ENCODE measurements at regions not wholly inside any gene's neighbourhood (a gene's known extent, or its start where the extent isn't known, plus 50 kb on each side); places are given as distances from the start of the nearest gene placed in this dataset.

DNA sequence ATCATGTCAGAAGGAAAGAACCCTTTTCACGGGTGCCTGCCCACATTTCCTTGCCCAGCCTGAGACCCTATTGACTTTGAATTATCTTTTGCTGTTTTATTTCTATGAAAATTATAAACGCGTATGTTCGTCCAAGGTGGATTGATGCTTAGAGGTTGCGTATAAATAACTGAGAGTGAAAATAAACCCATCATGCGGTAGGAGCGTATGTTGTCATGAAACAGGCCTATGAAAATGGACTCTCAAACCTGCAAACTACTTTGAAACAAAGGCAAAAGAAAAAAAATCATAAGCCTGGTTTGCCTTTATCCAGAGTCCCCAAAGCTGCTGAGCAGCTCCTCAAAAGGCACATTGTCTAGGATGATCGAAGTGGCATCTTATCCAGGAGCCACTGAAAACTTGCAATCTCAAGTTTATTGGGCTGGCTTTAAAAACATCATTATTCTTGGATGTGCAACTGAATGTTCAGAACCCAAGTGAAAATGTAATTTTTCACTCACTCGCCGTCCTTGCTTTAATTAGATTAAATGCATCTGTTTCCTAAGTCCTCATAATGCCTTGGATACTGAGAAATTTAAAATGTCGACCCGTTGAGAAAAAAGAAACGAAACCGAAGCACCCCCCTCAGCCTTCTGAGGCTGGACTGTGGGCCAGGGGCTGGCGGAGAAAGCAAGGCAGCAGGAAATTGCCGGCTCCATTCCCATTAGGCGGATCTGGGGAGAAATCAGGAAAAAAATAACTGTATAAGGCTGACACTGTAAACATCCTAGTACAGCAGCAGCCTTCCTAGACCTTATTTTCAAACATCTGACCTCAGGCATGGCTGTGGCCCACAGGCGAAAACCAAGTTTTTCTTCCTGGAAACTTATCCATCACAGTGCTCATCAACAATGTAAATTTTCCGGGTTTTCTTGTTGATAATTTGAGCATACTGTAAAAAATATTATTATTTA lies 82.9 kb upstream of the PPARA start:
- no peak overlapping the region for H3K4me3 Mint-ChIP-seq
- H3K27ac Mint-ChIP-seq: peak overlapping the region in 1 of 2 donors; percentile 27
- peaks cover 36% of the 10 kb centered on the region for H3K4me1 Mint-ChIP-seq
- DNase-seq: no peak
- H3K27me3 Mint-ChIP-seq: peaks cover 6% of the 10 kb centered on the region
- ATAC-seq: no peak
- H3K9me3 Mint-ChIP-seq: no peaks in the 10 kb centered on the region

- DNase-seq: no peak
- H3K27me3 Mint-ChIP-seq: peaks cover 6% of the 10 kb centered on the region
- peaks cover 41% of the 10 kb centered on the region for H3K4me1 Mint-ChIP-seq
- no peak overlapping the region for H3K4me3 Mint-ChIP-seq
- H3K9me3 Mint-ChIP-seq: no peaks in the 10 kb centered on the region
- no peak overlapping the region for H3K27ac Mint-ChIP-seq
- no peak for ATAC-seq
Measured at GRCh38 chr22:46068181-46068592, 82.1 kb upstream of the PPARA start.

- DNase-seq (no peak), ATAC-seq (no peak)
- H3K27ac Mint-ChIP-seq: peak overlapping the region; percentile 90 to 93
- H3K4me1 Mint-ChIP-seq: peaks cover 42% of the 10 kb centered on the region
- peak overlapping the region; percentile 83 for H3K4me3 Mint-ChIP-seq
- H3K27me3 Mint-ChIP-seq: peaks cover 6% of the 10 kb centered on the region
- H3K9me3 Mint-ChIP-seq: no peaks in the 10 kb centered on the region
Measured at GRCh38 chr22:46068593-46069491, 81.5 kb upstream of the PPARA start.

- H3K4me1 Mint-ChIP-seq: peaks cover 49% of the 10 kb centered on the region
- ATAC-seq (peak; percentile 10), DNase-seq (peak; percentile 19 to 43)
- H3K4me3 Mint-ChIP-seq: peak overlapping the region; percentile 83
- H3K27me3 Mint-ChIP-seq: peaks cover 6% of the 10 kb centered on the region
- peak overlapping the region; percentile 90 to 93 for H3K27ac Mint-ChIP-seq
- no peaks in the 10 kb centered on the region for H3K9me3 Mint-ChIP-seq
Measured at GRCh38 chr22:46069521-46070214, 80.7 kb upstream of the PPARA start.

- H3K27ac Mint-ChIP-seq: no peak overlapping the region
- ATAC-seq (no peak), DNase-seq (peak in 1 of 2 donors; percentile 49)
- H3K4me3 Mint-ChIP-seq: peak overlapping the region; percentile 83
- no peaks in the 10 kb centered on the region for H3K9me3 Mint-ChIP-seq
- peaks cover 6% of the 10 kb centered on the region for H3K27me3 Mint-ChIP-seq
- peaks cover 50% of the 10 kb centered on the region for H3K4me1 Mint-ChIP-seq
Measured at GRCh38 chr22:46070215-46070802, 80.0 kb upstream of the PPARA start.

GRCh38 chr22:46070803-46071450 lies 79.4 kb upstream of the PPARA start:
- peaks cover 6% of the 10 kb centered on the region for H3K27me3 Mint-ChIP-seq
- no peak overlapping the region for H3K27ac Mint-ChIP-seq
- ATAC-seq (peak; percentile 72), DNase-seq (peak; percentile 48 to 58)
- H3K4me1 Mint-ChIP-seq: peaks cover 52% of the 10 kb centered on the region
- H3K4me3 Mint-ChIP-seq: peak overlapping the region; percentile 83
- no peaks in the 10 kb centered on the region for H3K9me3 Mint-ChIP-seq

DNA sequence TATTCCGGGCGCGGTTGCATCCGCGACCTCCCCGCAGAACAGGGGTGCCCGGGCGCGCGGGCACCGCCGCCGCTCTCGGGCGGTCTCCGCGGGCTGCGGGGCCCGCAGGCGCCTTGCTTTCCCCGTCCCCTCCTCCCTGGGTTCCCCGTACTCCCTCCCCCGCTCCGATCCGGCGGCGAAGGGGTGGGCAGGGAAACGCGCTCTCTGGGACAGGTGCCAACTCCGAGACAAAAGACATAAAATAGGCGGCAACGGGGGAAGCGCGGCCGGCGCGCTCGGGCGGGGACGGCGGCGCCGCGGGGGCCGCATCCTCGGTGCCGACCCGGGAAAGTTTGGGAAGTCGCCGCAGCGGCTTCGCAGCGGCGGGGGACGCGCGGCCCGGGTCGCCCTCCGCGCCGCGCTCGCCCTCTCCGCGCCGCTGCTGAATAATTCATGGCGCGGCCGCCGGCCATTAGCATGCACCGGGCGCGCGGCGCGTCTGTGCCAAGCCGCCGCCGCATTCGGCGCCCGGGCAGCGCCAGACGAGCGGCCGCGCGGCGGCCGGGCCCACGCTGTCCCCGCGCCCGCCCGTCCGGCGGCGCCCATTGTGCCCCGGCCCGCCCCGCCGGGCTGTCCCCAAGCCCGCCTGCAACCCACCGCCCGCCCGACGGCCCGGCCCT lies 78.7 kb upstream of the PPARA start:
- peak overlapping the region; percentile 61 to 91 for H3K27ac Mint-ChIP-seq
- H3K4me1 Mint-ChIP-seq: peaks cover 58% of the 10 kb centered on the region
- ATAC-seq: peak; percentile 53
- H3K9me3 Mint-ChIP-seq: no peaks in the 10 kb centered on the region
- peaks cover 6% of the 10 kb centered on the region for H3K27me3 Mint-ChIP-seq
- DNase-seq: peak; percentile 51 to 64
- peak overlapping the region; percentile 79 to 87 for H3K4me3 Mint-ChIP-seq

DNA sequence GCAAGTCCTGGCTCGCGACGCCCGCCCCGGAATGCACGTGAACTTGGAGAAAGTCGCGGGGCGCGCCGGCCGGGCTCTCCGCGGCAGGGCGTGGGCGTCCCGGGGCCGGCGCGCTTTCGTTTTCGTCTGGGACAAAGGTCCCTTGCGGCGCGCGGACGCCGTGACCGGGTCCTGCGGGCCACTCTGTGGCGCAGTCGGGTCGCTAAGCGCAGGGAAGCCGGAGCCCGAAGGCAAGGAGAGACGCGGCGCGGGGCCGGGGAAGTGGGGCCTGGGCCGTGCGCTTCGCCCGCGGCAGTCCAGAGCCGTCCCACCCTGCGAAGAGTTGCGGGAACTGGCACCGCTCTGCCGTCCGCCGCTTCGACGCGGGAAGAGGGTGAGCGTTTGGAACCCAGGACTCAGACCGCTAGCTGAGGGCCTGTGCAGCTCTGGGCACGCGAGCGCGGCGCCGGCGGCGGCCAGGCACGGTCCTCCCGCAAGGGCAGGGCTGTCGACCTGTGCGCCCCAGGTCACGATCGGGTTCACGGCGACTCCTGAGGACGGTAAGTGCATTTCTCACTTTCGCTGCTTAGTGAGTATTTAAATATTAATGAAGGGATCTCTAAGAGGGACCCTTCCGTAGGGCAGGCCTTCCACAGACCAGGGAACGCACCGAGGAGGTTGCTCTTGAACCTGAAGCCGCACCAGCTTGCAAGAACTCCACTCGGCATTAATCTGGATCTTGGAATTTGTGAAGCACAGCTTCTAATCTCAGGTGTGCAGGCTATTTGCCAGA lies 78.0 kb upstream of the PPARA start:
- H3K4me1 Mint-ChIP-seq: peaks cover 58% of the 10 kb centered on the region
- H3K27me3 Mint-ChIP-seq: peaks cover 6% of the 10 kb centered on the region
- peak; percentile 32 for ATAC-seq
- H3K27ac Mint-ChIP-seq: no peak overlapping the region
- DNase-seq: peak; percentile 41 to 51
- H3K9me3 Mint-ChIP-seq: no peaks in the 10 kb centered on the region
- H3K4me3 Mint-ChIP-seq: peak overlapping the region; percentile 71 to 74

DNA sequence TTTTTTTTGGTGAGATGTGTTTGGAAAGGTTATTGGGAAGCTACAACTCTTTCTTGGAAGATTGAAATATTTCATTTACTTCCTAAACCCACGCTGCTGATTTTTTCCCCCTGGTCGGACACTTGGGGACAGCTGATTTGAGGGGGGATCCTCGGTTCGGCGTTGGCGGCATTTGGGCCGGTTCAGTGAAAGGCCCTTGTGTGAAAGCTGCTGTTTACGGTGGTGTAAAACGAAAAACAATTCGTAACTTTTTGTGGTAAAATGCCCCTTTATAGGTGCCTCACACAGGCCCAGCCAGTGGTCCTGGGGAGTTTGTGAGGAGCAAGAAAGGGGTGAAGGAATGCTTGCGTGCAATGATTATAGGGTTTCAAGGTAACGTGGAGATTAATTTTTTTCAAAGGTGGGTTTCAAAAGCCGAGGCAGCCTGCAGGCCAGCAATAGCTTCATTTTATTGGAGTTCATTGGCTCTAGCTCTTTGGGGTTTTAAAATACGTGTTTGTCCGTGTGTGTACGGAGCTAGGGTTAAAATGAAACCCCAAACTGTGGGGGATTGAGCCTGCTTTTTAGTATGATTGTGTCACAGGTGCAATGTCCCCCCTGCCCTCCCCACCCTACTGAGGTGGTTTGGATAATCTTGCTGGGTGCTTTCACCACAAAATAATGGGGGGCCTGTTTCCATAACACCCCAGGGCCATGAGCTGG lies 77.2 kb upstream of the PPARA start:
- Mint-ChIP-seq H3K27ac (peak overlapping the region in 1 of 2 donors; percentile 30), H3K9me3 (no peaks in the 10 kb centered on the region), H3K27me3 (peaks cover 6% of the 10 kb centered on the region), H3K4me1 (peaks cover 58% of the 10 kb centered on the region), H3K4me3 (peak overlapping the region in 1 of 2 donors; percentile 71)
- no peak for DNase-seq
- ATAC-seq: no peak

- Mint-ChIP-seq H3K4me3 (no peak overlapping the region), H3K9me3 (no peaks in the 10 kb centered on the region), H3K27ac (peak overlapping the region in 1 of 2 donors; percentile 7), H3K4me1 (peaks cover 54% of the 10 kb centered on the region), H3K27me3 (peaks cover 6% of the 10 kb centered on the region)
- ATAC-seq (no peak), DNase-seq (no peak)
Measured at GRCh38 chr22:46073683-46074504, 76.4 kb upstream of the PPARA start.

DNA sequence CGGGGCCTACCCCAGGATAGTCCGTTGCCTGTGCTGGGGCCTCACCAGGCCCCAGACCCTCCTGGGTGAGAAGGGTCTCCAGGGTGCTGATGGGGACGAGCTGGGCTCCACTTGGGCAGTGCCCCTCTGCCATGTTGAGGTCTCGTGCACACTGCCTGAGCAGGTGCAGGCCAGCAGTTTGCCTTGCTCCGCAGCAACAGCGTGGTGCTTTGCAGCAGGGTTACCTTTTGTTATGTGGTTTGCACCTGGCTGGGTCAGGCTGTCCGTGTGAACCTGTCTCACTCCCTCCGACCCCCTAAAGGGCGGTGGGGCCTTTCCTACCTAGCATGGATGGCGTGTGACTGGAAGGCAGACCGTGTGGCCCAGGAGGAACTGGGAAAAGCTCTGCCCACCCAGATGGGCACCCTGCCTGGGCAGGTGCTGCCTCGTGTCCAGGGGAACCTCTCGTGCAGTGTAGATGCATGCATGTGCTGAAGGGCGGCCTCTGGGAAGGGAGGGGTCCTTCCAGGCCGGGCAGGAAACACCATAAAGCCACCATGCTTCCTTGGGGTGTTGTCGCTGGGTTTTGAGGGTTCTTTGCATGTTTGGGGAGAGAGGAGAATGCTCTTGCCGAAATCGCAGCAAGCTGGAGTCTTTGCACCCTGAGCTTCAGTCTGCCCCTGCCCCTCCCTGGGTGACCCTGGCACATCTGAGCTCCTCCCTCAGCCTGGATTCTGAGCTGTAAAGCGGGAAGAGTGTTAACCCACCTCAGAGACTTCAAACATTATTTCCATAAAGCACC lies 75.4 kb upstream of the PPARA start:
- DNase-seq: no peak

More for the DNA sequence above, 75.4 kb upstream of the PPARA start:
- Mint-ChIP-seq H3K9me3 (no peaks in the 10 kb centered on the region), H3K4me1 (peaks cover 44% of the 10 kb centered on the region), H3K27ac (peak overlapping the region in 1 of 2 donors; percentile 19), H3K4me3 (no peak overlapping the region), H3K27me3 (no peaks in the 10 kb centered on the region)
- ATAC-seq: no peak

Data from stimulated activated naive CD8-positive, alpha-beta T cell treated with anti-CD3 and anti-CD28 coated beads, Interleukin-15, amount 100 ng/mL, for 72 hours (primary cell).